Peyer's patch (tissue), 4 donors: ENCODE measurements at regions not wholly inside any gene's neighbourhood (a gene's known extent, or its start where the extent isn't known, plus 50 kb on each side); places are given as distances from the start of the nearest gene placed in this dataset.

Experiments
- POLR2A ChIP-seq, 2 donors: fragments of 450-650 bp; IDR thresholded peaks; one replicate each; pipeline ENCODE4 v1.5.1; 2017; ENCODE audit warnings: antibody characterized with exemption in 2 of 2, mild to moderate bottlenecking in 2 of 2, moderate library complexity in 2 of 2
- TF ChIP-seq, protein P1 (sequence below), 6 experiments: fragments of 450-650 bp in 4 of 6; fragments of 200-600 bp in 2 of 6; sonication (generic) in 1 of 6; IDR thresholded peaks; one replicate each; pipeline ENCODE4 v1.5.1; 2017 to 2019; ENCODE audit warnings: antibody characterized with exemption in 6 of 6, mild to moderate bottlenecking in 3 of 6, moderate library complexity in 1 of 6

DNA sequence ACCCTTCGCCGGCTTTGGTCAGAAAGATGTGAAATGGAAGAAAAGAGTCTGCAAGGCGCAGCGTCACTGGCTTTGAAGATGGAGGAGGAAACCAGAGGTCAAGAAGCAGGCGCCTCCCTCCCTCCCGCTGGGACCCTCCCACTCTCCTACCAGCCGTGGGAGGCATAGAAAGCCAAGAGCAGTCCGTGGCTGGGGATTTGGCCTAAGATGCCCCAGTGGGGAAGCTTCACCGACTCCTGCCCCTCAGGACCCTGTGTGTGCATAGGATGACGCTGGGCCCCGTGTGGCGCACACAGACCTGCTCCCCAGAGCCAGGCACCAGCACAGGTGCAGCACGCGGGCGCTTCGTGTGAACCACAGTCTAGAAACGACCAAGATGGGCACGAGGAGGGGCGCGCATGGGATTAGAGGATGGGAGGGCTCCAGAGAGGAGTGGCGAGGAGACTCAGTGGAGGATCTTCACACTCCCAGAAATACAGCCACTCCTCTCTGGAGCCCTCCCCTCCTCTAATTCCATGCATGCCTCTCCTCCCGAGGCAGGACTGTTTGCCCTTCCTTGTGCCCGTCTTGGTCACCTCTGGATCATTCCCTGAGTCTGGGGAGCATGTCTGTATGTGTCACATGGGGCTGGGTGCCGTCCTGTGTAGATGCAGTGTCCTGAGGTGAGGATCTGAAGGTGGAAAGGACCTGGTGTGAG is 194.3 kb downstream of the TEX29 start:
- TF ChIP-seq, protein P1, sequence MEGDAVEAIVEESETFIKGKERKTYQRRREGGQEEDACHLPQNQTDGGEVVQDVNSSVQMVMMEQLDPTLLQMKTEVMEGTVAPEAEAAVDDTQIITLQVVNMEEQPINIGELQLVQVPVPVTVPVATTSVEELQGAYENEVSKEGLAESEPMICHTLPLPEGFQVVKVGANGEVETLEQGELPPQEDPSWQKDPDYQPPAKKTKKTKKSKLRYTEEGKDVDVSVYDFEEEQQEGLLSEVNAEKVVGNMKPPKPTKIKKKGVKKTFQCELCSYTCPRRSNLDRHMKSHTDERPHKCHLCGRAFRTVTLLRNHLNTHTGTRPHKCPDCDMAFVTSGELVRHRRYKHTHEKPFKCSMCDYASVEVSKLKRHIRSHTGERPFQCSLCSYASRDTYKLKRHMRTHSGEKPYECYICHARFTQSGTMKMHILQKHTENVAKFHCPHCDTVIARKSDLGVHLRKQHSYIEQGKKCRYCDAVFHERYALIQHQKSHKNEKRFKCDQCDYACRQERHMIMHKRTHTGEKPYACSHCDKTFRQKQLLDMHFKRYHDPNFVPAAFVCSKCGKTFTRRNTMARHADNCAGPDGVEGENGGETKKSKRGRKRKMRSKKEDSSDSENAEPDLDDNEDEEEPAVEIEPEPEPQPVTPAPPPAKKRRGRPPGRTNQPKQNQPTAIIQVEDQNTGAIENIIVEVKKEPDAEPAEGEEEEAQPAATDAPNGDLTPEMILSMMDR (IDR thresholded peaks at IDR 0.05): no peak
- TF ChIP-seq POLR2A (IDR thresholded peaks at IDR 0.05): no peak
